ENCODE measurements at regions not wholly inside any gene's neighbourhood (a gene's known extent, or its start where the extent isn't known, plus 50 kb on each side); places are given as distances from the start of the nearest gene placed in this dataset.

DNA sequence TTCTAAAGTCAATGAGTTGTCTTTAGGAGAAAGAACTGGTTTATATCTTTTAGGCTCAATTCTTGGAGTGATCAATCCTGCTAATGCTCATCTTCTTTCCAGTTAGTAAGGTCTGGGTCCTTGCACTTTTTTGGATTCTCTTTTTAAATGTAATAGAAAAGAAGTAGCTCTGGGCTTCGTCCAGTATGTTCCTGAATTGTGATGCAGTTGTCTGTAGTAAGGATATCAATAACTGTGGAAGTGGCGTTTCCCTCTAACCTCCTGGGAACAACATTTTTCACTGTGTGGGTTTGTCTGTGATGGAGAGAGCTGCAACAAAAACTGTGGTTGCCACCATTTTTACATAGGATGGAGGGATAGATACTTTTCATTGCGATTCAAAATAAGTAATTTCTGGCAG is 367.2 kb downstream of the USP25 start:
- Mint-ChIP-seq H3K4me3 (no peak overlapping the region), H3K9me3 (peaks cover 3% of the 10 kb centered on the region; the same call in 2 of the 3 replicates), H3K36me3 (ENCODE audit: low read depth) (no peaks in the 10 kb centered on the region), H3K4me1 (no peaks in the 10 kb centered on the region), H3K27me3 (ENCODE audit: insufficient read depth, low read depth, poor library complexity) (no peaks in the 10 kb centered on the region), H3K27ac (no peak overlapping the region)
- no peak overlapping the region for H3K4me3 ChIP-seq
- H2AFZ ChIP-seq: no peak overlapping the region
- no peaks in the 10 kb centered on the region for H3K36me3 ChIP-seq (ENCODE audit: insufficient read depth)
- H3K4me2 ChIP-seq: no peak overlapping the region
- no peaks in the 10 kb centered on the region for H3K4me1 ChIP-seq (ENCODE audit: insufficient read depth)
- H3K79me2 ChIP-seq (replicated peaks; ENCODE audit: insufficient read depth): no peaks in the 10 kb centered on the region
- no peak for ATAC-seq
- no peak for DNase-seq (ENCODE audit: low spot score)
- H3K9me2 ChIP-seq (ENCODE audit: insufficient read depth): no peaks in the 10 kb centered on the region
- H4K20me1 ChIP-seq (replicated peaks; ENCODE audit: insufficient read depth): no peaks in the 10 kb centered on the region
- H3K27me3 ChIP-seq (ENCODE audit: insufficient read depth): no peaks in the 10 kb centered on the region
- no peak overlapping the region for H3K27ac ChIP-seq (ENCODE audit: low read depth)
- TF ChIP-seq STAT1 (IDR thresholded peaks at IDR 0.05; ENCODE audit: unreplicated experiment) (no peak), JUNB (IDR thresholded peaks at IDR 0.05; ENCODE audit: unreplicated experiment) (no peak), NANOG (IDR thresholded peaks at IDR 0.05; ENCODE audit: borderline replicate concordance) (no peak), CTCF (conservative IDR thresholded peaks at IDR 0.05; ENCODE audit: low read depth in 2 of 2) (no peak), POLR2AphosphoS5 (IDR thresholded peaks at IDR 0.05; ENCODE audit: low read depth) (no peak), ETS1 (IDR thresholded peaks at IDR 0.05) (no peak), EZH2phosphoT487 (IDR thresholded peaks at IDR 0.05; ENCODE audit: unreplicated experiment) (no peak)
- TF ChIP-seq, protein P1, sequence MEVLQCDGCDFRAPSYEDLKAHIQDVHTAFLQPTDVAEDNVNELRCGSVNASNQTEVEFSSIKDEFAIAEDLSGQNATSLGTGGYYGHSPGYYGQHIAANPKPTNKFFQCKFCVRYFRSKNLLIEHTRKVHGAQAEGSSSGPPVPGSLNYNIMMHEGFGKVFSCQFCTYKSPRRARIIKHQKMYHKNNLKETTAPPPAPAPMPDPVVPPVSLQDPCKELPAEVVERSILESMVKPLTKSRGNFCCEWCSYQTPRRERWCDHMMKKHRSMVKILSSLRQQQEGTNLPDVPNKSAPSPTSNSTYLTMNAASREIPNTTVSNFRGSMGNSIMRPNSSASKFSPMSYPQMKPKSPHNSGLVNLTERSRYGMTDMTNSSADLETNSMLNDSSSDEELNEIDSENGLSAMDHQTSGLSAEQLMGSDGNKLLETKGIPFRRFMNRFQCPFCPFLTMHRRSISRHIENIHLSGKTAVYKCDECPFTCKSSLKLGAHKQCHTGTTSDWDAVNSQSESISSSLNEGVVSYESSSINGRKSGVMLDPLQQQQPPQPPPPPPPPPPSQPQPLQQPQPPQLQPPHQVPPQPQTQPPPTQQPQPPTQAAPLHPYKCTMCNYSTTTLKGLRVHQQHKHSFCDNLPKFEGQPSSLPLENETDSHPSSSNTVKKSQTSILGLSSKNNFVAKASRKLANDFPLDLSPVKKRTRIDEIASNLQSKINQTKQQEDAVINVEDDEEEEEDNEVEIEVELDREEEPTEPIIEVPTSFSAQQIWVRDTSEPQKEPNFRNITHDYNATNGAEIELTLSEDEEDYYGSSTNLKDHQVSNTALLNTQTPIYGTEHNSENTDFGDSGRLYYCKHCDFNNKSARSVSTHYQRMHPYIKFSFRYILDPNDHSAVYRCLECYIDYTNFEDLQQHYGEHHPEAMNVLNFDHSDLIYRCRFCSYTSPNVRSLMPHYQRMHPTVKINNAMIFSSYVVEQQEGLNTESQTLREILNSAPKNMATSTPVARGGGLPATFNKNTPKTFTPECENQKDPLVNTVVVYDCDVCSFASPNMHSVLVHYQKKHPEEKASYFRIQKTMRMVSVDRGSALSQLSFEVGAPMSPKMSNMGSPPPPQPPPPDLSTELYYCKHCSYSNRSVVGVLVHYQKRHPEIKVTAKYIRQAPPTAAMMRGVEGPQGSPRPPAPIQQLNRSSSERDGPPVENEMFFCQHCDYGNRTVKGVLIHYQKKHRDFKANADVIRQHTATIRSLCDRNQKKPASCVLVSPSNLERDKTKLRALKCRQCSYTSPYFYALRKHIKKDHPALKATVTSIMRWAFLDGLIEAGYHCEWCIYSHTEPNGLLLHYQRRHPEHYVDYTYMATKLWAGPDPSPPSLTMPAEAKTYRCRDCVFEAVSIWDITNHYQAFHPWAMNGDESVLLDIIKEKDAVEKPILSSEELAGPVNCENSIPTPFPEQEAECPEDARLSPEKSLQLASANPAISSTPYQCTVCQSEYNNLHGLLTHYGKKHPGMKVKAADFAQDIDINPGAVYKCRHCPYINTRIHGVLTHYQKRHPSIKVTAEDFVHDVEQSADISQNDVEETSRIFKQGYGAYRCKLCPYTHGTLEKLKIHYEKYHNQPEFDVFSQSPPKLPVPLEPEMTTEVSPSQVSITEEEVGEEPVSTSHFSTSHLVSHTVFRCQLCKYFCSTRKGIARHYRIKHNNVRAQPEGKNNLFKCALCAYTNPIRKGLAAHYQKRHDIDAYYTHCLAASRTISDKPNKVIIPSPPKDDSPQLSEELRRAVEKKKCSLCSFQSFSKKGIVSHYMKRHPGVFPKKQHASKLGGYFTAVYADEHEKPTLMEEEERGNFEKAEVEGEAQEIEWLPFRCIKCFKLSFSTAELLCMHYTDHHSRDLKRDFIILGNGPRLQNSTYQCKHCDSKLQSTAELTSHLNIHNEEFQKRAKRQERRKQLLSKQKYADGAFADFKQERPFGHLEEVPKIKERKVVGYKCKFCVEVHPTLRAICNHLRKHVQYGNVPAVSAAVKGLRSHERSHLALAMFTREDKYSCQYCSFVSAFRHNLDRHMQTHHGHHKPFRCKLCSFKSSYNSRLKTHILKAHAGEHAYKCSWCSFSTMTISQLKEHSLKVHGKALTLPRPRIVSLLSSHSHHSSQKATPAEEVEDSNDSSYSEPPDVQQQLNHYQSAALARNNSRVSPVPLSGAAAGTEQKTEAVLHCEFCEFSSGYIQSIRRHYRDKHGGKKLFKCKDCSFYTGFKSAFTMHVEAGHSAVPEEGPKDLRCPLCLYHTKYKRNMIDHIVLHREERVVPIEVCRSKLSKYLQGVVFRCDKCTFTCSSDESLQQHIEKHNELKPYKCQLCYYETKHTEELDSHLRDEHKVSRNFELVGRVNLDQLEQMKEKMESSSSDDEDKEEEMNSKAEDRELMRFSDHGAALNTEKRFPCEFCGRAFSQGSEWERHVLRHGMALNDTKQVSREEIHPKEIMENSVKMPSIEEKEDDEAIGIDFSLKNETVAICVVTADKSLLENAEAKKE (CRISPR knock-in tag; IDR thresholded peaks at IDR 0.05): no peak
- H3F3A ChIP-seq (replicated peaks; ENCODE audit: low read depth): no peaks in the 10 kb centered on the region

Data from GM23338 (cell line).